Transverse colon (tissue), 3 donors: ENCODE measurements at regions not wholly inside any gene's neighbourhood (a gene's known extent, or its start where the extent isn't known, plus 50 kb on each side); places are given as distances from the start of the nearest gene placed in this dataset.
"Not testable (repeated sequence)": the region's sequence is repeated elsewhere in the genome, so short reads cannot be mapped to it uniquely, and the experiment has no call there.

Experiments
- CTCF ChIP-seq, 5 experiments: fragments of 200-600 bp in 3 of 5; fragments of 450-650 bp in 2 of 5; sonication (generic) in 3 of 5; IDR thresholded peaks; 1 replicate in 2 of 5; 2 replicates in 3 of 5; pipeline ENCODE4 v1.5.1; 2016 to 2017; ENCODE audit warnings: antibody characterized with exemption in 5 of 5, inconsistent platforms in 3 of 5, mild to moderate bottlenecking in 2 of 5, moderate library complexity in 1 of 5
- EP300 ChIP-seq: sonication (generic); formaldehyde crosslinking; IDR thresholded peaks from one replicate; pipeline ENCODE4 v1.6.1; 2017; ENCODE audit warnings: antibody characterized with exemption, low read depth
- POLR2A ChIP-seq: fragments of 450-650 bp; IDR thresholded peaks from one replicate; pipeline ENCODE4 v1.6.1; 2016; ENCODE audit warnings: antibody characterized with exemption, mild to moderate bottlenecking, moderate library complexity

GRCh38 chr16:21375334-21375733 is 97.2 kb upstream of the CRYM start:
- not testable (repeated sequence) for TF ChIP-seq POLR2A; CTCF (IDR thresholded peaks at IDR 0.05); EP300
